Stimulated activated CD8-positive, alpha-beta memory T cell treated with anti-CD3 and anti-CD28 coated beads, Interleukin-4, amount 100 ng/mL, for 48 hours (primary cell): ENCODE measurements at regions not wholly inside any gene's neighbourhood (a gene's known extent, or its start where the extent isn't known, plus 50 kb on each side); places are given as distances from the start of the nearest gene placed in this dataset.
"Not testable (repeated sequence)": the region's sequence is repeated elsewhere in the genome, so short reads cannot be mapped to it uniquely, and the experiment has no call there.

Experiments
- DNase-seq: peaks from one replicate; pipeline ENCODE4 v3.0.0-alpha.2; 2020

GRCh38 chr16:63883091-63883490, 1238.8 kb downstream of the CDH11 start:
- DNase-seq: no peak

GRCh38 chr16:63882576-63882975, 1239.3 kb downstream of the CDH11 start:
- DNase-seq: no peak

DNA sequence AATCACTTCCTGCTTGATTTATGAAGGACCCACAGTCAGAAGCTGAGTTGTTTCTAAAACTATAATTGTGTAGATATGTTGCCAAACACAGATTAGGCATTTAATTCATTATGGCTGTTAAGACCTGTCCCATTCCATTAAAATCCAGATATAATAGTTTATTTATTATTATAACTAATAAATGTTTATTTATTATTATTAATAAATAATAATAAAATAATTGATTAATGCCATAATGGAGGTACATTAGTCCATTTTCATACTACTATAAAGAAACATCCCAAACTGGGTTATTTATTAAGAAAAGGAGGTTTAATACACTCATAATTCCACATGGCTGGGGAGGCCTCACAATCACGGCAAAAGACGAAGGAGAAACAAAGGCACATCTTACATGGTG, 1240.9 kb downstream of the CDH11 start:
- no peak for DNase-seq

- no peak for DNase-seq
These were observed 1244.5 kb downstream of the CDH11 start for GRCh38 chr16:63877401-63877800.

GRCh38 chr16:63876103-63876502, 1245.8 kb downstream of the CDH11 start:
- no peak for DNase-seq

GRCh38 chr16:63860700-63861099, 1261.2 kb downstream of the CDH11 start:
- not testable (repeated sequence) for DNase-seq

- DNase-seq: no peak
These were observed 1265.3 kb downstream of the CDH11 start for GRCh38 chr16:63856537-63856936.

DNA sequence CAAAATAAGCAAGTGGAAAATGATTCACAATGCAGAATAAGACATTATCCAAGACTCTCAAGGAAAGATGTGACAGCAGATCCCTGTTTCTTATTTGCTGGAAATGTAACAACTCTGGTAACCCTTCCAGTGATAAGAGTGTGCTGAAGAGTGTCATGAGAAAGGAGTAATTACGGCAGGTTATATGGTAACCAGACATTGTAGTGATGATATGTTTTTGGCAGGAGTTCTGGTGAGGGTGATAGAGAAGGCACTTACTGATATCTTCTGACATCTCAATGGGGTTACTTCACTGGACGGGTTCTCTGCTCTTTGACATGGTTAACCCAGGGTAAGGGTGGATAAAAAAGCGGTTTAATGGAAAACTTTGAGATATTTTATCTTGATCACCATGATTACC, 1270.9 kb downstream of the CDH11 start:
- DNase-seq: no peak

- no peak for DNase-seq
These were observed 1280.6 kb downstream of the CDH11 start for GRCh38 chr16:63841271-63841670.

GRCh38 chr16:63830061-63830460, 1291.8 kb downstream of the CDH11 start:
- DNase-seq: no peak

DNA sequence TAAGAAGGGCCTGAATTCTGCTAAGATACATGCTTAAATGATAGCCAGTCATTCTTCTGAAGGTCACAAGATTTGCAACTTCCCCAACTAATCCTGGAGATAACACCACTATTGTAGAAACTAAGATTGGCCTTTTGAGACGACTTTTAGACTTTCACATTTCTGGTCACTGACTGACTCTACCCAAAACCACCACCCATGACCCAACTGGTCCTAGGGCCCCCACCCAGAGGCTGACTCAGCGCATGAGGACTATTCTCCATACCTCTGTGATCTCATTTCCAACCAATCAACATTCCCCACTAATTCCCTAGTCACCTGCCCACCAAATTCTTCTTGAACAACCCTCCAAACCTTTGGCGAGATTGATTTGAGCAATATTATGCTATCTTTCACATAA, 1299.0 kb downstream of the CDH11 start:
- no peak for DNase-seq

DNA sequence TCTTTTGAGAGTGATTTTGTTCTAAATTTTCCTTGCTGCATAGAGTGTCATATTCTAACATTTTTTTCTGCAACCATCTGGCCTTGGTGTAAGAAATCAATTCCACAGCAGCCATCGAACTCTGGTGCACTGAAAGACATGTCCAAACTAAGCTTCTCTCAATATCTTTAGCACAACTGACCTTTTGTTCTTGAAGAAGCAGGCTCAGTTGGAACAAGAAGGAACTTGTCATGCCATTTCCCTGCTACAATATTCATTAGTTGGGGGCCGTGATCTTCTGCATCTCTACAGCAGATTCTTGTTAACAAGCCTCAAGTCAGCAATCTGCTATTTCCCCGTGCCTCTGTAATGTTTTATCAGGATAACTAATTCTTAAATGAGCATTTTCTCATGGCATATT, 1305.6 kb downstream of the CDH11 start:
- no peak for DNase-seq

DNA sequence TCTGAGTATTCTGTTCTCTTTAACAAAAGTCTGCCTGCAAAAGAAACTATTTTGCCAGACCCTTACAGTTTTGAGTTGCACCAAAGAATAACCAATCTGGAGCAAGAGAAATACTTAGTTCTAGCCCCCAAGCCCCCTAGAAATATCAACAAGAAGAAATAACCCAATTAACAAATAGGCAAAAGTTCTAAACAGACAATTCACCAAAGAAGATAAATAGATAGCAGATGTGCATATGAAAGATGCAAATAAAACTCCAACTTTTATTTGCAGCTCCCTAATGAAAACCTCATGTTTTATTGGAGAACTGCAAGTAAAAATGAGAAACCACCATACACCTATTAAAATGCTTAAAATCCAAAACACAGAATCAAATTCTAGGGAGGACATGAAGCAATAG, 1308.0 kb downstream of the CDH11 start:
- DNase-seq: no peak

DNA sequence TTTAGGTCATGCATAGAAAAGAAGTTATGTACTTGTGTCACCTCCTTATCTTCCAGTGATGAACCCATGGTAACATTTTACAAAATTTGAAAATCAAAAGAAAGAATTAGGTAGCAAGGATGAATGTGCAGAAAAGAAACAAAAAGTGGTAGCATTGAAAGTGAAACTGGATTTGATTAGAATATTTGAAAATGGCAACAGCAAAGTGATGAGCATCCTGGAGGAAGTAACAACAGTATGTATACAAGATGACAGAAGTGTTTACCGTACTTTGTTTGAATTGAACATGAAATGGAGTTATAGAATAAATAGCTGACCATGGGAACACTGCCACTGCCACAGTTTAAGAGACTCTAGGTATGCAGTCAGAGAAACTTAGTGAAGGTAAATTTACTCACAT, 1313.1 kb downstream of the CDH11 start:
- DNase-seq: no peak

GRCh38 chr16:63806794-63807506, 1314.9 kb downstream of the CDH11 start:
- DNase-seq: no peak

- no peak for DNase-seq
These were observed 1317.7 kb downstream of the CDH11 start for GRCh38 chr16:63804126-63804525.

DNA sequence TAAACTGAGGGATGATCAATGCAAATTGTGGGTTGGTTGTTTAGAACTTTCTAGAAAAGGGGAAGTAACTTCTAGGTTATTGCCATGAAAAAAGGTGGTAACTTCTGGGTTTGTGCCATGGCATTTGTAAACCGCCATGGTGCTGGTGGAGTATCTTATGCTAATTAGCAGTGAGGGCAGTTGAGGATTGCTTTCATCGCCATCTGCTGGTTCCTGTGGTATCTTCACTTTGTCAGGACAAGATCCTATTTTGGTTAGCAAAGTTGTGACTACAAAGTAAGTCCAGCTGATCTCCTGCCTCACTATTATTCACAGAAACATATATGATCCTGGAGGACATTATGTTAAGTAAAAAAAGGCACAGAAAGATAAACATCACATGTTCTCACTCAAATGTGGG, 1332.3 kb downstream of the CDH11 start:
- no peak for DNase-seq

DNA sequence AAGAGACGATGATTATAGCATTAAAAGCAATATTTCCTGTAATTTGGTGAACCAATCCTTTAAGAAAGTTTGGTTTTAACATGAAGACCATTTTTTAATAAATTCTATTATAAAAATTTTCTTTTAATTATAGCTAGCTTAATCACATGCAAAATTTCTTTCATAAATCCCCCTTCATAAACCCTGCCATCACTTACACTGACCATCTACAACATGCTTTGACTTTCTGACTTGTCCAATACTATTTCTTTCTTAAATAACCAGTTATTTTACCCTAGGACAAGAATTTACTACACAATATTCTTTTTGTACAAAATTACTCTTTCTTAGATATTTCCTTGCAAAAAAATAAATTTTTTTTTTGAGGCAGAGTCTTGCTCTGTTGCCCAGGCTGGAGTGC, 1334.8 kb downstream of the CDH11 start:
- DNase-seq: no peak

DNA sequence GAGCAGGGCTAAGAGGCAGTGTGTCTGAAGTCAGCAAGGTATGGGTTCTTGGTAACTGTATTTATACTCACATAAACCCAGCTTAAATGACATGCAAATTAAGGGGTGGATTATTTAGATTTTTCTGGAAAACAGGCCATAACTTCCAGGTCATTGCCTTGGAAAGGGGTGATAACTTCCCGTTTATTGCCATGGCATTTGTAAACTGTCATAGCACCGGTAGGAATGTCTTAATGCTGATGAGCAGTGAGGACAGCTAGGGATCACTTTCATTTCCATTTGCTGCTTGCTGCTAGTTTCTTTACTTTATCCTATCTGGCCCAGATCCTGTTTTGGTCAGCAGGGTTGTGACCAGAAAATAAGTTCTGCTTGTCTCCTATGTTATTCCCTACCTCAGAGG, 1336.7 kb downstream of the CDH11 start:
- no peak for DNase-seq

- no peak for DNase-seq
These were observed 1345.4 kb downstream of the CDH11 start for GRCh38 chr16:63776437-63776836.

GRCh38 chr16:63776034-63776433, 1345.8 kb downstream of the CDH11 start:
- no peak for DNase-seq

GRCh38 chr16:63774302-63774701, 1347.6 kb downstream of the CDH11 start:
- DNase-seq: no peak

GRCh38 chr16:63769211-63769610, 1352.7 kb downstream of the CDH11 start:
- no peak for DNase-seq

- not testable (repeated sequence) for DNase-seq
These were observed 1361.6 kb downstream of the CDH11 start for GRCh38 chr16:63760246-63760645.

- DNase-seq: no peak
These were observed 1369.5 kb downstream of the CDH11 start for GRCh38 chr16:63752347-63752746.
